ENCODE measurements at regions not wholly inside any gene's neighbourhood (a gene's known extent, or its start where the extent isn't known, plus 50 kb on each side); places are given as distances from the start of the nearest gene placed in this dataset.
"Not testable (repeated sequence)": the region's sequence is repeated elsewhere in the genome, so short reads cannot be mapped to it uniquely, and the experiment has no call there.

- TF ChIP-seq HOXB5 (CRISPR knock-in tag; IDR thresholded peaks at IDR 0.05) = no peak
- TF ChIP-seq HES2 (IDR thresholded peaks at IDR 0.05) = no peak
- Histone ChIP-seq H3K27ac (no peak overlapping the region), H3K4me1 (no peaks in the 10 kb centered on the region), H3K4me3 (no peak overlapping the region), H3K9me3 (no peaks in the 10 kb centered on the region), H3K4me2 (no peak overlapping the region)
- 71% methylated on average over 1 of the region's 1 CpG for WGBS (ENCODE audit: missing lambda C conversion rate)
- ATAC-seq (no peak), DNase-seq (ENCODE audit: low read depth in 1 of 2, low spot score in 1 of 2) (no peak), FAIRE-seq (no peak)
- CTCF ChIA-PET = no interaction called here
- POLR2A ChIA-PET = no interaction called here
These were observed 107.1 kb upstream of the POC5 start for GRCh38 chr5:75824323-75824722.

GRCh38 chr5:75823811-75824210 lies 106.6 kb upstream of the POC5 start:
- DNase-seq (ENCODE audit: low read depth in 1 of 2, low spot score in 1 of 2) (no peak), FAIRE-seq (no peak), ATAC-seq (no peak)
- Histone ChIP-seq H3K4me2 (no peak overlapping the region), H3K4me1 (no peaks in the 10 kb centered on the region), H3K9me3 (no peaks in the 10 kb centered on the region), H3K27ac (no peak overlapping the region), H3K4me3 (no peak overlapping the region)
- ChIA-PET POLR2A (no interaction called here), CTCF (no interaction called here)
- WGBS (ENCODE audit: missing lambda C conversion rate) = 0% methylated on average over 1 of the region's 1 CpG
- TF ChIP-seq ZNF302 (CRISPR knock-in tag; IDR thresholded peaks at IDR 0.05) (no peak), CBX2 (IDR thresholded peaks at IDR 0.05; ENCODE audit: borderline replicate concordance, low read depth) (no peak), PBX3 (IDR thresholded peaks at IDR 0.05) (no peak), BCL3 (IDR thresholded peaks at IDR 0.05) (no peak), SREBF2 (IDR thresholded peaks at IDR 0.05) (no peak), HEYL (CRISPR knock-in tag; IDR thresholded peaks at IDR 0.05) (no peak), CEBPB (IDR thresholded peaks at IDR 0.05) (no peak), E2F6 (IDR thresholded peaks at IDR 0.05; ENCODE audit: borderline replicate concordance, low read depth) (no peak), RFX5 (IDR thresholded peaks at IDR 0.05) (no peak), JUN (IDR thresholded peaks at IDR 0.05) (no peak), ESRRA (IDR thresholded peaks at IDR 0.05; ENCODE audit: borderline replicate concordance, low read length) (no peak)

GRCh38 chr5:75818661-75819060 lies 101.4 kb upstream of the POC5 start:
- ATAC-seq = no peak
- no peaks in the 10 kb centered on the region for H3K9me3 ChIP-seq
- 76% methylated on average over 2 of the region's 2 CpGs for WGBS (ENCODE audit: missing lambda C conversion rate)

GRCh38 chr5:75799695-75800094 lies 82.5 kb upstream of the POC5 start:
- H3K4me1 ChIP-seq; H3K4me2 ChIP-seq; FAIRE-seq; H3K9me3 ChIP-seq; H3K4me3 ChIP-seq; CTCF ChIA-PET; DNase-seq (ENCODE audit: low read depth in 1 of 2, low spot score in 1 of 2); POLR2A ChIA-PET; ATAC-seq; H3K27ac ChIP-seq: not testable (repeated sequence)
- 0% methylated on average over 2 of the region's 6 CpGs for WGBS (ENCODE audit: missing lambda C conversion rate)

More at GRCh38 chr5:75818661-75819060, 101.4 kb upstream of the POC5 start:
- no peak for FAIRE-seq
- TF ChIP-seq RFX5 (IDR thresholded peaks at IDR 0.05) (no peak), HMGXB4 (CRISPR knock-in tag; IDR thresholded peaks at IDR 0.05; ENCODE audit: borderline replicate concordance) (no peak), FOSL2 (IDR thresholded peaks at IDR 0.05) (no peak), FOSL2 (CRISPR knock-in tag; IDR thresholded peaks at IDR 0.05) (no peak), EP300 (IDR thresholded peaks at IDR 0.05) (no peak), HES2 (IDR thresholded peaks at IDR 0.05) (no peak), SREBF2 (IDR thresholded peaks at IDR 0.05) (no peak), ZSCAN20 (CRISPR knock-in tag; IDR thresholded peaks at IDR 0.05) (no peak), BHLHE40 (IDR thresholded peaks at IDR 0.05; ENCODE audit: low read depth, low read length) (no peak), HOXB5 (CRISPR knock-in tag; IDR thresholded peaks at IDR 0.05) (no peak), MAFK (IDR thresholded peaks at IDR 0.05; ENCODE audit: partially characterized antibody) (no peak), CTCF (IDR thresholded peaks at IDR 0.05) (no peak), CBX2 (IDR thresholded peaks at IDR 0.05; ENCODE audit: borderline replicate concordance, low read depth) (no peak)
- H3K4me1 ChIP-seq = no peaks in the 10 kb centered on the region
- H3K4me2 ChIP-seq = no peak overlapping the region
- no peak overlapping the region for H3K27ac ChIP-seq
- DNase-seq (ENCODE audit: low read depth in 1 of 2, low spot score in 1 of 2) = no peak
- H3K4me3 ChIP-seq = no peak overlapping the region
- ChIA-PET CTCF (no interaction called here), POLR2A (no interaction called here)
